Fibroblast of lung (primary cell): ENCODE measurements at regions not wholly inside any gene's neighbourhood (a gene's known extent, or its start where the extent isn't known, plus 50 kb on each side); places are given as distances from the start of the nearest gene placed in this dataset.

Source experiments
- DNase-seq, 2 donors: peaks; one replicate each; pipeline versions ENCODE4 v3.0.0 to v3.0.0-alpha.2; 2010; ENCODE audit warnings: low read depth in 2 of 2
- H2AFZ ChIP-seq: 2 replicates; pipeline ENCODE4 v1.5.1; 2012; ENCODE audit warnings: low read length, control low read depth, inconsistent platforms
- H3K27ac ChIP-seq: 2 replicates; pipeline ENCODE4 v1.5.1; 2011; ENCODE audit warnings: low read length, control low read depth; ENCODE audit not compliant: insufficient read depth
- H3K27me3 ChIP-seq: 2 replicates; pipeline ENCODE4 v1.5.1; 2011; ENCODE audit warnings: mild to moderate bottlenecking, low read length; ENCODE audit not compliant: control insufficient read depth, insufficient read depth
- H3K36me3 ChIP-seq: 2 replicates; pipeline ENCODE4 v1.5.1; 2011; ENCODE audit warnings: low read length; ENCODE audit not compliant: control insufficient read depth, insufficient read depth
- H3K4me1 ChIP-seq: 2 replicates; pipeline ENCODE4 v1.5.1; 2011; ENCODE audit warnings: low read length; ENCODE audit not compliant: control insufficient read depth, insufficient read depth; ENCODE audit errors: extremely low read depth
- H3K4me2 ChIP-seq: 2 replicates; pipeline ENCODE4 v1.5.1; 2011; ENCODE audit warnings: low read length, control low read depth; ENCODE audit not compliant: insufficient read depth; ENCODE audit errors: extremely low read depth
- H3K4me3 ChIP-seq, 4 experiments: fragments of 200-600 bp in 1 of 4; sonication (generic) in 1 of 4; replicated peaks in 1 of 4; 2 replicates each; pipeline ENCODE4 v1.5.1; 2011 to 2016; ENCODE audit warnings: low read length in 4 of 4, low read depth in 3 of 4, mild to moderate bottlenecking in 3 of 4, control low read depth in 2 of 4, inconsistent platforms in 1 of 4, mixed read lengths in 1 of 4; ENCODE audit not compliant: insufficient read depth in 1 of 4; ENCODE audit errors: control extremely low read depth in 1 of 4
- H3K79me2 ChIP-seq: 2 replicates; pipeline ENCODE4 v1.5.1; 2012; ENCODE audit warnings: mild to moderate bottlenecking, low read length, inconsistent platforms; ENCODE audit not compliant: control insufficient read depth, insufficient read depth
- H3K9ac ChIP-seq: 2 replicates; pipeline ENCODE4 v1.5.1; 2011; ENCODE audit warnings: mild to moderate bottlenecking, low read length, control low read depth; ENCODE audit not compliant: insufficient read depth
- H3K9me3 ChIP-seq: 2 replicates; pipeline ENCODE4 v1.5.1; 2012; ENCODE audit warnings: low read depth, low read length; ENCODE audit not compliant: control insufficient read depth, insufficient read depth
- H4K20me1 ChIP-seq: 2 replicates; pipeline ENCODE4 v1.5.1; 2011; ENCODE audit warnings: low read length; ENCODE audit not compliant: control insufficient read depth, insufficient read depth; ENCODE audit errors: extremely low read depth
- CTCF ChIP-seq, 2 donors: IDR thresholded peaks in 1 of 2; conservative IDR thresholded peaks in 1 of 2; 1 replicate in 1 of 2; 2 replicates in 1 of 2; pipeline ENCODE4 v1.5.1; 2011 to 2012; ENCODE audit warnings: low read length in 2 of 2, control low read depth in 1 of 2, inconsistent platforms in 1 of 2, low read depth in 1 of 2, mild to moderate bottlenecking in 1 of 2
- EZH2 ChIP-seq: IDR thresholded peaks from 2 replicates; pipeline ENCODE4 v1.5.1; 2012; ENCODE audit warnings: low read length, control low read depth, mild to moderate bottlenecking; ENCODE audit errors: missing control alignments

DNA sequence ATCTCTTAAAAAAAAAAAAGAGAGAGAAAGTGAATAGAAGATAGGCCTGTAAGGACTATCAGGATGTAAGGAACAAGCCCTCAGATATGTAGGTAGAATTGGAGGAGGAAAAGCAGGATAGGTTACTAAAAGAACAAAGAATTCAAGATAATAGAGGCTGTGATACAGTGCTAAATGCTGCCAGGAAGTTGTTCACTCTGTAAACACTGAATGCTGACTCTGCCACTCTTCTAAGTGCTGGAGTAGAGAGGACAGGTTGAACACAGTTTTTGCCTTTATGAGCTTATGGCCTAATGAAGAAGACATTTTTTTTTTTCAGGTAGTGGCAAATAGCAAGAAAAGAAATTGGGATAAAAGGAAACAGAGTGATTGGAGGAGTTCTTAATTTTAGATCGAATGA lies 90.6 kb upstream of the ZNF678 start:
- H4K20me1 ChIP-seq, result no peaks in the 10 kb centered on the region
- H3K27ac ChIP-seq, result no peak overlapping the region
- H2AFZ ChIP-seq, result no peak overlapping the region
- no peaks in the 10 kb centered on the region for H3K36me3 ChIP-seq
- H3K9me3 ChIP-seq, result no peaks in the 10 kb centered on the region
- no peaks in the 10 kb centered on the region for H3K79me2 ChIP-seq
- H3K4me2 ChIP-seq, result no peak overlapping the region
- DNase-seq, result no peak
- no peaks in the 10 kb centered on the region for H3K27me3 ChIP-seq
- no peak overlapping the region for H3K9ac ChIP-seq
- H3K4me3 ChIP-seq, result no peak overlapping the region
- H3K4me1 ChIP-seq, result no peaks in the 10 kb centered on the region
- TF ChIP-seq EZH2, result no peak
- no peak for TF ChIP-seq CTCF (conservative IDR thresholded peaks at IDR 0.05 in 1 of 2, IDR thresholded peaks at IDR 0.05 in 1 of 2; ENCODE audit: low read depth in 1 of 2, low read length in 2 of 2)

- TF ChIP-seq EZH2 (no peak), CTCF (conservative IDR thresholded peaks at IDR 0.05 in 1 of 2, IDR thresholded peaks at IDR 0.05 in 1 of 2; ENCODE audit: low read depth in 1 of 2, low read length in 2 of 2) (no peak)
- peaks cover 5% of the 10 kb centered on the region for H3K27me3 ChIP-seq
- no peaks in the 10 kb centered on the region for H3K79me2 ChIP-seq
- no peaks in the 10 kb centered on the region for H3K9me3 ChIP-seq
- H3K4me1 ChIP-seq, result no peaks in the 10 kb centered on the region
- H3K4me3 ChIP-seq, result no peak overlapping the region
- H3K4me2 ChIP-seq, result no peak overlapping the region
- H3K36me3 ChIP-seq, result no peaks in the 10 kb centered on the region
- no peak for DNase-seq
- no peak overlapping the region for H2AFZ ChIP-seq
- no peak overlapping the region for H3K9ac ChIP-seq
- no peak overlapping the region for H3K27ac ChIP-seq
- no peaks in the 10 kb centered on the region for H4K20me1 ChIP-seq
Measured at GRCh38 chr1:227470688-227471087, 92.7 kb upstream of the ZNF678 start.

DNA sequence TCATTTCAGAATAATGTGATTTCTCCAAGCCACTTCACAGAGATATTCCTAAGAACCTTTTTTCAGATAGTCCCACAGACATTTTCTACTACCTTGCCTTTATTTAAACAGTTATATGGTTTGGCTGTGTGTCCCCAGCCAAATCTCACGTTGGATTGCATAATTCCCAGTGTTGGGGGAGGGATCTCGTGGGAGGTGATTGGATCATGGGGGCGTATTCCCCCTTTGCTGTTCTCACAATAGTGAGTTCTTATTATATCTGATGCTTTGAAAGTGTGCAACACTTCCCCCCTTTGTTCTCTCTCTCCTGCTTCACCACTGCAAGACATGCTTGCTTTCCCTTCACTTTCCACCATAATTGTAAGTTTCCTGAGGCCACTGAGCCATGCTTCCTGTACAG lies 93.6 kb upstream of the ZNF678 start:
- DNase-seq, result no peak
- H3K4me1 ChIP-seq, result no peaks in the 10 kb centered on the region
- H3K9ac ChIP-seq, result no peak overlapping the region
- H2AFZ ChIP-seq, result no peak overlapping the region
- H3K4me3 ChIP-seq, result no peak overlapping the region
- peaks cover 5% of the 10 kb centered on the region for H3K27me3 ChIP-seq
- no peak overlapping the region for H3K4me2 ChIP-seq
- TF ChIP-seq EZH2 (no peak), CTCF (conservative IDR thresholded peaks at IDR 0.05 in 1 of 2, IDR thresholded peaks at IDR 0.05 in 1 of 2; ENCODE audit: low read depth in 1 of 2, low read length in 2 of 2) (no peak)
- H4K20me1 ChIP-seq, result no peaks in the 10 kb centered on the region
- no peaks in the 10 kb centered on the region for H3K79me2 ChIP-seq
- no peaks in the 10 kb centered on the region for H3K9me3 ChIP-seq
- no peaks in the 10 kb centered on the region for H3K36me3 ChIP-seq
- no peak overlapping the region for H3K27ac ChIP-seq
